ENCODE measurements at regions not wholly inside any gene's neighbourhood (a gene's known extent, or its start where the extent isn't known, plus 50 kb on each side); places are given as distances from the start of the nearest gene placed in this dataset.

GRCh38 chr10:8556321-8556720 lies 501.8 kb downstream of the GATA3 start:
- TF ChIP-seq CTCF (IDR thresholded peaks at IDR 0.05 in 2 of 3, conservative IDR thresholded peaks at IDR 0.05 in 1 of 3; ENCODE audit: borderline replicate concordance in 1 of 3, insufficient read depth in 1 of 3, low read depth in 2 of 3, low read length in 2 of 3) = no peak
- TF ChIP-seq MAX (IDR thresholded peaks at IDR 0.05) = no peak
- no peak for TF ChIP-seq JUND (IDR thresholded peaks at IDR 0.05)
- TF ChIP-seq POLR2A (IDR thresholded peaks at IDR 0.05; ENCODE audit: borderline replicate concordance, extremely low read depth, insufficient read depth, insufficient read length) = no peak
- TF ChIP-seq ATF3 (IDR thresholded peaks at IDR 0.05) = no peak
- TF ChIP-seq ZBTB33 (IDR thresholded peaks at IDR 0.05; ENCODE audit: extremely low read depth, insufficient replicate concordance, low read length) = no peak
- TF ChIP-seq POLR2AphosphoS5 (IDR thresholded peaks at IDR 0.05; ENCODE audit: low read depth, low read length) = no peak
- no peak for TF ChIP-seq REST (IDR thresholded peaks at IDR 0.05; ENCODE audit: low read depth)

All from HCT116 (cell line).